Gastroesophageal sphincter (tissue), 3 donors: ENCODE measurements at regions not wholly inside any gene's neighbourhood (a gene's known extent, or its start where the extent isn't known, plus 50 kb on each side); places are given as distances from the start of the nearest gene placed in this dataset.

Experiments
- CTCF ChIP-seq, 4 experiments: fragments of 200-600 bp in 2 of 4; fragments of 450-650 bp in 2 of 4; sonication (generic) in 1 of 4; IDR thresholded peaks; one replicate each; pipeline ENCODE4 v1.5.1; 2017 to 2019; ENCODE audit warnings: antibody characterized with exemption in 4 of 4, mild to moderate bottlenecking in 2 of 4, moderate library complexity in 2 of 4
- EP300 ChIP-seq: sonication (generic); formaldehyde crosslinking; IDR thresholded peaks from one replicate; pipeline ENCODE4 v1.6.1; 2017; ENCODE audit warnings: antibody characterized with exemption, mild to moderate bottlenecking
- POLR2A ChIP-seq, 2 donors: fragments of 450-650 bp; IDR thresholded peaks; one replicate each; pipeline ENCODE4 v1.6.1; 2017; ENCODE audit warnings: antibody characterized with exemption in 2 of 2, mild to moderate bottlenecking in 2 of 2, moderate library complexity in 1 of 2

- TF ChIP-seq CTCF (IDR thresholded peaks at IDR 0.05) (no peak), POLR2A (IDR thresholded peaks at IDR 0.05) (no peak), EP300 (no peak)
Measured at GRCh38 chr7:51477323-51477722, 160.7 kb upstream of the COBL start.
